GM12865 (cell line): ENCODE measurements at regions not wholly inside any gene's neighbourhood (a gene's known extent, or its start where the extent isn't known, plus 50 kb on each side); places are given as distances from the start of the nearest gene placed in this dataset.
"Not testable (repeated sequence)": the region's sequence is repeated elsewhere in the genome, so short reads cannot be mapped to it uniquely, and the experiment has no call there.

Source experiments
- DNase-seq: peaks from one replicate; pipeline ENCODE4 v3.0.0; 2010; ENCODE audit warnings: low read depth
- H3K4me3 ChIP-seq: 2 replicates; pipeline ENCODE4 v1.5.1; 2011; ENCODE audit warnings: mild to moderate bottlenecking, low read depth, low read length, control low read depth
- CTCF ChIP-seq: IDR thresholded peaks from 2 replicates; pipeline ENCODE4 v1.5.1; 2011; ENCODE audit warnings: low read length, control low read depth, low read depth, inconsistent platforms; ENCODE audit not compliant: insufficient read depth; ENCODE audit errors: missing control alignments

GRCh38 chr5:110002652-110003051 lies 312.9 kb downstream of the MAN2A1 start:
- no peak for TF ChIP-seq CTCF
- no peak for DNase-seq
- no peak overlapping the region for H3K4me3 ChIP-seq

GRCh38 chr5:110005907-110006562 lies 316.3 kb downstream of the MAN2A1 start:
- DNase-seq, H3K4me3 ChIP-seq: not testable (repeated sequence)

- TF ChIP-seq CTCF, result no peak
- no peak overlapping the region for H3K4me3 ChIP-seq
- DNase-seq, result no peak
Measured at GRCh38 chr5:110007101-110007500, 317.4 kb downstream of the MAN2A1 start.

- TF ChIP-seq CTCF, result no peak
- no peak for DNase-seq
- no peak overlapping the region for H3K4me3 ChIP-seq
Measured at GRCh38 chr5:110008131-110008530, 318.4 kb downstream of the MAN2A1 start.

GRCh38 chr5:110012145-110012544 lies 322.4 kb downstream of the MAN2A1 start:
- no peak for TF ChIP-seq CTCF
- H3K4me3 ChIP-seq, result no peak overlapping the region
- no peak for DNase-seq

GRCh38 chr5:110013017-110013416 lies 323.3 kb downstream of the MAN2A1 start:
- no peak for TF ChIP-seq CTCF
- DNase-seq, result no peak
- no peak overlapping the region for H3K4me3 ChIP-seq

- H3K4me3 ChIP-seq, result no peak overlapping the region
- no peak for TF ChIP-seq CTCF
- DNase-seq, result no peak
Measured at GRCh38 chr5:110017854-110018253, 328.1 kb downstream of the MAN2A1 start.
